ENCODE measurements at regions not wholly inside any gene's neighbourhood (a gene's known extent, or its start where the extent isn't known, plus 50 kb on each side); places are given as distances from the start of the nearest gene placed in this dataset.

- no peaks in the 10 kb centered on the region for H3K27me3 ChIP-seq (ENCODE audit: insufficient read depth, low read depth)
- H3K79me2 ChIP-seq (ENCODE audit: low read depth), result no peaks in the 10 kb centered on the region
- H3F3A ChIP-seq (ENCODE audit: insufficient read depth, low read depth), result no peaks in the 10 kb centered on the region
- no peaks in the 10 kb centered on the region for H3K9me2 ChIP-seq (ENCODE audit: insufficient read depth)
- H3K36me3 ChIP-seq (ENCODE audit: low read depth), result no peaks in the 10 kb centered on the region
- intact Hi-C loops (cut with micrococcal nuclease; ENCODE audit: unreplicated experiment), result no loop called here
- H3K4me3 ChIP-seq, result no peak overlapping the region
- POLR2A ChIA-PET (ENCODE audit: unreplicated experiment), result no interaction called here
- CTCF ChIA-PET, result no interaction called here
- H3K4me2 ChIP-seq, result no peak overlapping the region
- DNase-seq, result no peak
- no peak overlapping the region for H2AFZ ChIP-seq
- no peaks in the 10 kb centered on the region for H3K9me3 ChIP-seq (ENCODE audit: insufficient read depth, low read depth)
- TF ChIP-seq CTCF (conservative IDR thresholded peaks at IDR 0.05), result no peak
- no peak for TF ChIP-seq EZH2 (IDR thresholded peaks at IDR 0.05; ENCODE audit: low read depth)
- H4K20me1 ChIP-seq (ENCODE audit: insufficient read depth), result no peaks in the 10 kb centered on the region
- no TSS peak for BruUV-seq (replicated peaks)
- no peak overlapping the region for H3K27ac ChIP-seq
- no peaks in the 10 kb centered on the region for H3K4me1 ChIP-seq (replicated peaks; ENCODE audit: insufficient read depth)
Observed at GRCh38 chr10:44242826-44243225, 142.1 kb downstream of the CXCL12 start.

- H3K27ac ChIP-seq, result no peak overlapping the region
- no peaks in the 10 kb centered on the region for H3K4me1 ChIP-seq (replicated peaks; ENCODE audit: insufficient read depth)
- no TSS peak for BruUV-seq (replicated peaks)
- no peak overlapping the region for H3K4me2 ChIP-seq
- no peak for DNase-seq
- no peaks in the 10 kb centered on the region for H3K79me2 ChIP-seq (ENCODE audit: low read depth)
- no peaks in the 10 kb centered on the region for H4K20me1 ChIP-seq (ENCODE audit: insufficient read depth)
- H3K27me3 ChIP-seq (ENCODE audit: insufficient read depth, low read depth), result no peaks in the 10 kb centered on the region
- no peaks in the 10 kb centered on the region for H3K9me3 ChIP-seq (ENCODE audit: insufficient read depth, low read depth)
- POLR2A ChIA-PET (ENCODE audit: unreplicated experiment), result no interaction called here
- TF ChIP-seq CTCF (conservative IDR thresholded peaks at IDR 0.05), result no peak
- TF ChIP-seq EZH2 (IDR thresholded peaks at IDR 0.05; ENCODE audit: low read depth), result no peak
- H3K4me3 ChIP-seq, result no peak overlapping the region
- H2AFZ ChIP-seq, result no peak overlapping the region
- H3K36me3 ChIP-seq (ENCODE audit: low read depth), result no peaks in the 10 kb centered on the region
- H3K9me2 ChIP-seq (ENCODE audit: insufficient read depth), result no peaks in the 10 kb centered on the region
- CTCF ChIA-PET, result no interaction called here
- intact Hi-C loops (cut with micrococcal nuclease; ENCODE audit: unreplicated experiment), result no loop called here
- H3F3A ChIP-seq (ENCODE audit: insufficient read depth, low read depth), result no peaks in the 10 kb centered on the region
Observed at GRCh38 chr10:44242091-44242490, 142.8 kb downstream of the CXCL12 start.

GRCh38 chr10:44240584-44241205 lies 144.2 kb downstream of the CXCL12 start:
- H3K9me2 ChIP-seq (ENCODE audit: insufficient read depth), result no peaks in the 10 kb centered on the region
- H3K27me3 ChIP-seq (ENCODE audit: insufficient read depth, low read depth), result peaks cover 1% of the 10 kb centered on the region; the same call in 1 of the 2 replicates
- DNase-seq, result peak in 1 of 2 experiments; percentile 19
- no peaks in the 10 kb centered on the region for H4K20me1 ChIP-seq (ENCODE audit: insufficient read depth)
- no peaks in the 10 kb centered on the region for H3K4me1 ChIP-seq (replicated peaks; ENCODE audit: insufficient read depth)
- CTCF ChIA-PET, result no interaction called here
- POLR2A ChIA-PET (ENCODE audit: unreplicated experiment), result no interaction called here
- H3F3A ChIP-seq (ENCODE audit: insufficient read depth, low read depth), result no peaks in the 10 kb centered on the region
- no peaks in the 10 kb centered on the region for H3K79me2 ChIP-seq (ENCODE audit: low read depth)
- no peaks in the 10 kb centered on the region for H3K36me3 ChIP-seq (ENCODE audit: low read depth)
- H3K4me3 ChIP-seq, result no peak overlapping the region
- H3K27ac ChIP-seq, result no peak overlapping the region
- no TSS peak for BruUV-seq (replicated peaks)
- intact Hi-C loops (cut with micrococcal nuclease; ENCODE audit: unreplicated experiment), result no loop called here
- TF ChIP-seq CTCF (conservative IDR thresholded peaks at IDR 0.05) (no peak), EZH2 (IDR thresholded peaks at IDR 0.05; ENCODE audit: low read depth) (no peak)
- no peak overlapping the region for H2AFZ ChIP-seq
- H3K9me3 ChIP-seq (ENCODE audit: insufficient read depth, low read depth), result no peaks in the 10 kb centered on the region
- H3K4me2 ChIP-seq, result no peak overlapping the region

Measured in PC-9 (cell line).